OCI-M2 (cell line): ENCODE measurements at regions not wholly inside any gene's neighbourhood (a gene's known extent, or its start where the extent isn't known, plus 50 kb on each side); places are given as distances from the start of the nearest gene placed in this dataset.
"Not testable (repeated sequence)": the region's sequence is repeated elsewhere in the genome, so short reads cannot be mapped to it uniquely, and the experiment has no call there.

Experiments
- DNase-seq: peaks from one replicate; lab custom pipeline; 2025; ENCODE audit not compliant: unreplicated experiment; lab: John Stamatoyannopoulos, UW

GRCh38 chr4:158122501-158122900, 50.3 kb downstream of the GASK1B start:
- DNase-seq: no peak

DNA sequence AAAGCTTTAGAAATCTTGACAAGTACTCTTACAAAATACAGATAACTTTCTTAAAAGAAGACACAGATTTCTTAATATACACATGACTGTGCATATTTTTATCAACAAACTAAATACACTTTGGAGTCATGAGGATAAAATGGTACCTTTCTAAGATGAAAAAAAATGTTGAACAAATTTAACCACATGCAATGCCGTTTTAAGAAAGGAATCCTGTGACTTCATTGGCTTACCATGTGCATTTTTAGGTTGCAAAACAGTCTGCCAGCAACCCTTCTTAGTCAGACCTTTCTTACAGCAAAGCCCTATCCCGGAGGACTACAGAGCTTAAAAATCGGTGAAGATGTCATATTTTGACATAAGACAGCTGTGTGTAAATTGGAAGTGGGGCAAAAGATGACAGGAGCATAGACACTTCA, 51.7 kb downstream of the GASK1B start:
- DNase-seq: no peak

GRCh38 chr4:158120645-158121151, 52.1 kb downstream of the GASK1B start:
- not testable (repeated sequence) for DNase-seq

DNA sequence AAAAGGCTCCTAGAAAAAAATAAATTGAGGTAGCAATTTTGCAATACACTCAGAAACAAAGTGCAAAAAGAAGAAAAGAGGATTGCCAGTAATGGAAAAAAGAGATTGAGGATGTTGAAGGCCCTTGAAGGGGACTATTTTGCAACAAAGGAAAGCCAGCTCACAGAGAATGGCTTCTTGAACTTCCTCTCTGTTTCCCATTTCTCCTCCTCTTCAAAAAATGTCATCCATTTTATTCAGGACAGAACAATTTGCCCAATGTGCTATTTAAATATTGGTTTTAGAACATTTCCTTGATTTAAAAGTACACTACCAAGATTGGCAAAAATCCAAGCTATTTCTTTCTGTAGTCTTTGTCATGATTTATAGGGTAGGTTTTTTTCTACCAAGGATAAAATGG, 60.2 kb downstream of the GASK1B start:
- DNase-seq: no peak

- no peak for DNase-seq
Observed at GRCh38 chr4:158111241-158111640, 61.6 kb downstream of the GASK1B start.

- no peak for DNase-seq
Observed at GRCh38 chr4:158102904-158103303, 69.9 kb downstream of the GASK1B start.

GRCh38 chr4:158099686-158100085, 73.1 kb downstream of the GASK1B start:
- no peak for DNase-seq

- DNase-seq: no peak
Observed at GRCh38 chr4:158098802-158099201, 74.0 kb downstream of the GASK1B start.

DNA sequence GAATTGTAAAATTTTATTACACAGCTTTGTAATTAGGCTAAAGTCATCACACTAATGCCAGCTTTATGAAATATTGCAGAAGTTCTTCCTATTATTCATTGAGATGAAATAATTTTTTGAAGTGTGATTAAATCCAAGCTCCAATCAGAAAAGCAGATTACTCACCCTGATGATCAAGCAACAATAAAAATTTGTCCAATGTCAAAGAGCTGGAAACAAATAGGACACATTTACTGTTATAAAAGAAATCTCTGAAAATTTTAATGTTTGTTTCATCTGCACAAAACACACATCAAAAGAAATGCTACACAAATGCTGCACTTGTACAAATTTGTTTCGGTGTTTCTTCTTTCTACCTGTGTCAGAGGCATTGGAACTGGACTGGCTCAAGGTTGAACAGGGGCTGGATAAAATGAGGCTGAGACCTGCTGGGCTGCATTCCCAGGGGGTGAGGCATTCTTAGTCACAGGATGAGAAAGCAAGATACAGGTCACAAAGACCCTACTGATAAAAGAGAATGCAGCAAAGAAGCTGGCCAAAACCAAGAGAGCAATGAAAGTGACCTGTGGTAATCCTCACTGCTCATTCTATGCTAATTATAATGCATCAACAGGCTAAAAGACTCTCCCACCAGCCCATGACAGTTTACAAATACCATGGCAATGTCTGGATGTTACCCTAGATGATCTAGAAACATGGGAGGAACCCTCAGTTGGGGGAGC, 78.3 kb downstream of the GASK1B start:
- no peak for DNase-seq

- no peak for DNase-seq
Observed at GRCh38 chr4:158090323-158090722, 82.5 kb downstream of the GASK1B start.

- not testable (repeated sequence) for DNase-seq
Observed at GRCh38 chr4:158089897-158090296, 82.9 kb downstream of the GASK1B start.

DNA sequence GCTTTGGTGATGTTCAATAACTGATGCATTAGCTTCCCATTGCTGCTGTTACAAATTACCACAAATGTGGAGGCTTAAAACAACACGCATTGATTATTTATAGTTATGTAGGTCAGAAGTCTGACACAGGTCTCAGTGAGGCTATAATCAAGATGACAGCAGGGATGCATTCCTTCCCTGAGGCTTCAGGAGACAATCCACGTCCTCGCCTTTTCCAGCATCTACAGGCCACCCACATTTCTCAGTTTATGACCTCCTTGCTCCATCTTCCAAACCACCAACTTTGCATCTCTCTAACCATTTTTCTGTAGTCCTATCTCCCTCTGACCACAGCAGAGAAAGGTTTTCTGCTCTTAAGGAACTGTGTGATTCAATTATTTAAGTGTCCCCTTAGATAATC, 92.5 kb downstream of the GASK1B start:
- no peak for DNase-seq

DNA sequence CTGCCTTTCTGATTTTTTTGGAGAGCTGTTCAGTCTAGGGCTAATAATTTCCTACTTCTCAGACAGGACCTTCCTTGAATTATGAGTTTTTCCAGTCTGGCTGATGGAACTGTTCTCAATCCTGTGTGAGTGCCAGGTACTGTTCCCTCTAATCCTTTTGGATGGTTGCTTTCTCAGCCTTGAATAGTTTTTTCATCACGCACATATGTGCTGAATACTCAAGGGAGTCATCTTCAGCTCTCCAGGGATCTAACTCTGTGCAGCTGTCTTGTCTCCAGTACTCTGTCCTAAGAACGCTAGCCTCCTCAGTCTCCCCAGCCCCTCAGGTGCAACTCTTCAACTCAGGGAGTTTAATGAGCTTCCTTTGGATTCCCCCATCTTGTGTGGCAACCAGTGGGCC, 93.2 kb downstream of the GASK1B start:
- DNase-seq: no peak

DNA sequence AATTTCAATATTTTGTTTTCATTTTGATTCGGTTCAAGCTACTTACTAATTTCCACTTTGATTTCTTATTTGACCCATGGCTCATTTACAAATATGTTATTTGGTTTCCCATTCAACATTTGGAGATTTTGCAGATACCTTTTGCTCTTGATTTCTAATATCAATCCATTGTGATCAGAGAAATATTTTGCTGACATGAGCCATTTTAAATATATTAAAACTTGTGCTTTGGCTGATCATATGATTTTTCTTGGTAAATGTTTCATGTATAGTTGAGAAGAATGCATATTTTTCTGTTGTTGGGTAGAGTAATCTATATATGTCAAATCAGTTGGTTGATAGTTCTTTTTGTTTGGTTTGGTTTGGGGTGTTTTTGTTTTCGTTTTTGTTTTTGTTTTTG, 95.0 kb downstream of the GASK1B start:
- no peak for DNase-seq

DNA sequence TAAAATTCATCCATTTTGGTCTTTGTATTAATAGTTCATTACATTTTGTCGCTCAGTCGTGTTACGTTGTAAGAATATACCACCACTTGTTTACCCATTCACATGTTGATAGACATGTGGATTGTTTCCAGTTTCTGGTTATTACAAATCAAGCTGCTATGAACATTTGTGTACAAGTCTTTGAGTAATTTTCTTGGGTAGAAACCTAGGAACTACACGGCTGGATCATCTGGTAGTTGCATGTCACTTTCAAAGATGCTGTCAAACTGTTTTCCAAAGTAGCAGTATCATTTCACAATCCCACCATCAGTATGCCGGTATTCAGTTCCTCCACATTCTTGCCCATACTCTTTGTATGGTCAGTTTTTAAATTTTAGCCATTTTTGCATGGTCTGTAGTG, 98.0 kb downstream of the GASK1B start:
- DNase-seq: no peak

DNA sequence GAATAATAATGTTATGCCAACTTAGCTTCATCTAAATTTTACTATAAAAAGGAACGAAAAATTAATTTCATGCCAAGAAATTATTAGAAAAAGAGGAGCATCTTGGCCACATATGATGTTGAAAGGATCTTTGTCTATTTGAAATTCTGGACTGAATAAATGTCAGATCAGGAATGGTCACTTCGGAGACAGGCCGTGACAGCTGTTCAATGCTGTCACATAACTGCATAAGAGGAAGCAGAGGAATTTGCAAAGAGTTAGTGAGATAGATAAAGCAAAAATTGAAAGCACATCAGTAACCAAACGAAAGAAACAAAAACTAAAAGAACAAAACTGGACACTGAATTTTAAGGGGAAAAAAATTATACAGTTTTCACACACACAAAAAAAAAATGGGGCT, 100.9 kb downstream of the GASK1B start:
- DNase-seq: no peak

DNA sequence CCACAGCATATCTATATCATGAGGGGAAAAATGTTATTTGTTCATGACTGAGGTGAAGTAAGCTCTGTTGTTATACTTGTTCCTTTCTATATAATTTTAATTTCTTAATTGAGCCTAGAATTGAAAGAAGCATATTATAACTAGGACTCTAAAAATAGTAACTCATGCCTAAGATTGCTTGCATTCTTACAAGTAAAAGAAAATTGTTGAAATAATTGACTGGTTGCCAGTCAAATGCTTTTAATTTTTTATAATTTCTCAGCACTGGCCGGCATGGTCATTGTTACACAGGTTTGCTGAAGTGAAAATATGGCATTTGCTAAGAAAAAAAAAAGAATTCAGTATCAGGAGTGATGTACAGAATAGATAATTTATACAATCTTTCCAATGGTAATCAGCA, 104.8 kb downstream of the GASK1B start:
- DNase-seq: no peak

DNA sequence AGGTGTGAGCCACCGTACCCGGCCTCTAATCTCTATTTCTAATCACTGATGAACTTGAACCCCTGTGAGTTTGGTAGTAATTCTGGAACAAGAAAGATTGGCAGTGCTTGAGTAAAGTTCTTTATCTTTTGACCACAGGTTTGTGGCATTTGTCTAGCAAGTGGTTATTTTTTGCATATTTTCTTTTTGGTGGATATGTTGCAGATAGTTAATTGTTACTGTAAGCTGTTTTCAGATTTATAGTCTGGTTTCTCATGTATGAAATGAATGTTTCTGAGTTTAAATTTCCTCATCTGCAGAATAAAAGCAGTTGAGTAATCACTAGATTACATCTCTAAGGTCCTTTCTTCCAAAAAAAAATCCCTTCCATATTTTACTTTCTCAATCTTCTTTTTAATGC, 105.2 kb downstream of the GASK1B start:
- no peak for DNase-seq

GRCh38 chr4:158065603-158066002, 107.2 kb downstream of the GASK1B start:
- DNase-seq: no peak

DNA sequence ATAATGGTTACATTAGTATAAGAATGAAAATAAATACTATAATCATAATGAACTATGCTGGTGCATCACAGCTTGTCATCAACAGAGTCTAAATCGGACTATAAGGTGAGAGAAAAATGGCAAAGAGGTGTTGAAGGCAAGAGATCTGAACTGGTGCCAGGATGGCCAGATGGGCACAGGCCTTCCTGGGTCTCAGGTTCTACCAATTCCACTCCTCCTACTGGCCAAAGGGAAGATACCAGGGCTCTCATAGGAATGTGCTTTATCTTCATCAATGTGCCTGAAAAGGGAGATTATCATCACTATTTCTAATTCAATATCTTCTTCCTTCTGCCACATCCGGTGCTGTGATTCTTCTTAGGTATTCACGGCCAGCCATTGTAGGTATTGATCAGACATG, 107.6 kb downstream of the GASK1B start:
- DNase-seq: no peak

- DNase-seq: no peak
Observed at GRCh38 chr4:158056689-158057245, 116.1 kb downstream of the GASK1B start.

DNA sequence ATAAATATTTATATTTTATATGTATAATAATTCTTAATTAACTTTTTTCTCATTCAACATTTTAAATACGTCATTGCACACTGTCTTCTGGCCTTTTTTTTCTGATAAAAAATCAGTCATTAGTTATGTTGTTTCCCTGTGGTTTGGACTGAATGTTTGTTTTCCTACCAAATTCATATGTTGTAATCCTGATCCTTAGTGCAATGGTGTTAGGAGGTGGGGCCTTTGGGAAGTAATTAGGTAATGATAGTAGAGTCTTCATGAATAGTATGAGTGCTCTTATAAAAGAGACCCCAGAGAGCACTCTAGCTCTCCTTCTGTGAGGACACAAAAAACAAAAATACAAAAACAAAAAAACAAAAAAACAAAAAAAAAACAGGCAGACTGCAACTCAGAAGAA, 117.2 kb downstream of the GASK1B start:
- DNase-seq: no peak

DNA sequence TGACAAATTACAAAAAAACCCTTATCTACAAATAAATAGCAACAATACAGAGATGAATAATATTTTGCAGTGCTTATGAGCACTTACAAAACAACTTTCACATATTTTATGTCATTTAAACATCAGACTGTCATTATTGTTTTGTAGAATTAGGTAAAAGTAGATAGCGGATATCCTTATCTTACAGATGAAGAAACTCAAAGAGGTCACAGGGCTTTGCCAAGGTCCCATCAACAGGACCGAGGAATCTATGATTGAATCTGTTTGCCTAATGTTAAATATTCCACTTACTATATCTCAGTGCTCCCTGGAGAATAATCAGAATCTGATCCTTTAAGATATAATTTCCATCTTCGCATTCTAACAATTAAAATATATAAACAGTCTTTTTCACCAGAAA, 119.0 kb downstream of the GASK1B start:
- no peak for DNase-seq
